GM12878 (cell line): ENCODE measurements at regions not wholly inside any gene's neighbourhood (a gene's known extent, or its start where the extent isn't known, plus 50 kb on each side); places are given as distances from the start of the nearest gene placed in this dataset.

Source experiments
- ATAC-seq: fragments of 200-7000 bp; cut with Tn5 transposase; 3 replicates; pipeline ENCODE4 v1.9.1; 2020; ENCODE audit warnings: mild to moderate bottlenecking, moderate library complexity
- BruUV-seq: library from RNA; stranded (reverse); fragments of 400-500 nt; replicated peaks from 2 replicates; lab custom pipeline; 2021; lab: Mats Ljungman, UMichigan
- CTCF ChIA-PET: fragments of 300-600 bp; sonication (Branson Sonifier 250); formaldehyde crosslinking; extraction: SDS; loops from one replicate; lab custom pipeline; 2021; ENCODE audit warnings: inconsistent platforms; lab: Yijun Ruan, JAX
- POLR2A ChIA-PET: fragments of 350-600 bp; formaldehyde crosslinking; extraction: SDS; loops from one replicate; lab custom pipeline; 2021; ENCODE audit warnings: inconsistent platforms; lab: Charles Lee
- RAD21 ChIA-PET: fragments of 300-600 bp; sonication (Branson Sonifier 250); formaldehyde crosslinking; loops from one replicate; lab custom pipeline; 2023; ENCODE audit warnings: antibody characterized with exemption; ENCODE audit not compliant: unreplicated experiment; lab: Charles Lee
- SMC1A ChIA-PET: fragments of 300-600 bp; sonication (Branson Sonifier 250); formaldehyde crosslinking; loops from one replicate; lab custom pipeline; 2023; ENCODE audit not compliant: unreplicated experiment, uncharacterized antibody; lab: Charles Lee
- DNase-seq: peaks from one replicate; pipeline ENCODE4 v3.0.0-alpha.2; 2011; ENCODE audit warnings: low read depth, low spot score
- FAIRE-seq: peaks from 3 replicates; lab custom pipeline; 2011; peaks lifted over from hg19 to GRCh38; lab: Jason Lieb, UNC
- H2AFZ ChIP-seq: 2 replicates; pipeline ENCODE4 v1.6.0; 2011; ENCODE audit warnings: low read depth, low read length, control low read depth; ENCODE audit not compliant: control insufficient read depth
- H3K27ac ChIP-seq: 2 replicates; pipeline ENCODE4 v1.5.1; 2011; ENCODE audit warnings: control low read depth; ENCODE audit not compliant: control insufficient read depth, insufficient read depth
- H3K27me3 ChIP-seq, 2 experiments: replicated peaks in 1 of 2; 2 replicates each; pipeline versions ENCODE4 v1.6.0 to v1.6.1; 2011; ENCODE audit warnings: low read length in 1 of 2; ENCODE audit not compliant: control insufficient read depth in 2 of 2, insufficient read depth in 2 of 2
- H3K36me3 ChIP-seq, 2 experiments: 2 replicates each; pipeline ENCODE4 v1.5.1; 2011; ENCODE audit warnings: low read length in 1 of 2; ENCODE audit not compliant: control insufficient read depth in 2 of 2, insufficient read depth in 2 of 2
- H3K4me1 ChIP-seq: 2 replicates; pipeline ENCODE4 v1.6.1; 2011; ENCODE audit warnings: mild to moderate bottlenecking, low read length, moderate library complexity, mixed read lengths; ENCODE audit not compliant: control insufficient read depth, insufficient read depth
- H3K4me2 ChIP-seq: 2 replicates; pipeline ENCODE4 v1.6.0; 2011; ENCODE audit warnings: control low read depth; ENCODE audit not compliant: control insufficient read depth, insufficient read depth
- H3K4me3 ChIP-seq: fragments of 200-600 bp; sonication (generic); 2 replicates; pipeline ENCODE4 v1.5.1; 2016
- H3K79me2 ChIP-seq: 2 replicates; pipeline ENCODE4 v1.6.0; 2011; ENCODE audit warnings: low read length; ENCODE audit not compliant: control insufficient read depth, insufficient read depth
- H3K9ac ChIP-seq: 2 replicates; pipeline ENCODE4 v1.8.0; 2011; ENCODE audit warnings: low read length, control low read depth, mixed read lengths; ENCODE audit not compliant: control insufficient read depth, insufficient read depth
- H3K9me3 ChIP-seq: replicated peaks from 3 replicates; pipeline ENCODE4 v1.5.1; 2011; ENCODE audit warnings: mild to moderate bottlenecking, low read length; ENCODE audit not compliant: control insufficient read depth, insufficient read depth
- H4K20me1 ChIP-seq: 2 replicates; pipeline ENCODE4 v1.6.0; 2011; ENCODE audit not compliant: control insufficient read depth, insufficient read depth
- CHD4 ChIP-seq: fragments of 200-600 bp; sonication (generic); IDR thresholded peaks from 2 replicates; pipeline ENCODE4 v1.6.1; 2016; ENCODE audit warnings: mild to moderate bottlenecking
- IKZF2 ChIP-seq, 2 experiments: fragments of 450-650 bp; IDR thresholded peaks; 2 replicates each; pipeline ENCODE4 v1.6.1; 2017; ENCODE audit warnings: mild to moderate bottlenecking in 2 of 2, moderate library complexity in 2 of 2
- IRF4 ChIP-seq: IDR thresholded peaks from 2 replicates; pipeline ENCODE4 v1.6.1; 2011; ENCODE audit warnings: low read depth, low read length
- KDM1A ChIP-seq: fragments of 200-600 bp; sonication (generic); IDR thresholded peaks from 2 replicates; pipeline ENCODE4 v1.6.1; 2016; ENCODE audit warnings: borderline replicate concordance
- LARP7 ChIP-seq: fragments of 450-650 bp; IDR thresholded peaks from 2 replicates; pipeline ENCODE4 v1.6.1; 2017; ENCODE audit warnings: mild to moderate bottlenecking
- MXI1 ChIP-seq: fragments of 150-350 bp; IDR thresholded peaks from 2 replicates; pipeline ENCODE4 v1.6.1; 2011; ENCODE audit warnings: low read depth, mild to moderate bottlenecking, inconsistent platforms, low read length, improper control_type of control experiment
- MYC ChIP-seq: IDR thresholded peaks from 2 replicates; pipeline ENCODE4 v1.6.1; 2011; ENCODE audit warnings: mild to moderate bottlenecking, low read length, moderate library complexity, inconsistent platforms; ENCODE audit not compliant: insufficient read depth, insufficient replicate concordance, insufficient read length, severe bottlenecking
- NFXL1 ChIP-seq: fragments of 450-650 bp; IDR thresholded peaks from 2 replicates; pipeline ENCODE4 v1.6.1; 2017; ENCODE audit warnings: antibody characterized with exemption, mild to moderate bottlenecking, borderline replicate concordance
- RUNX3 ChIP-seq: IDR thresholded peaks from 2 replicates; pipeline ENCODE4 v1.6.1; 2012; ENCODE audit warnings: low read length, inconsistent platforms
- SIN3A ChIP-seq: IDR thresholded peaks from 2 replicates; pipeline ENCODE4 v1.6.1; 2012; ENCODE audit warnings: low read depth, low read length, improper control_type of control experiment
- STAT1 ChIP-seq: fragments of 450-650 bp; conservative IDR thresholded peaks from 2 replicates; pipeline ENCODE4 v1.6.1; 2014; ENCODE audit warnings: antibody characterized with exemption, mild to moderate bottlenecking
- TCF7 ChIP-seq: IDR thresholded peaks from 2 replicates; pipeline ENCODE4 v1.6.1; 2014; ENCODE audit warnings: antibody characterized with exemption, borderline replicate concordance
- WGBS: methylation state at CpG from one replicate; pipeline ENCODE4 v1.1.6; 2016; ENCODE audit warnings: low lambda C conversion rate; ENCODE audit not compliant: insufficient replicate concordance, insufficient coverage; ENCODE audit errors: missing lambda C conversion rate; 5-methylcytosine and 5-hydroxymethylcytosine counted together
- in situ Hi-C: fragments of 300-500 bp; cut with MboI; formaldehyde crosslinking; loops from 9 replicates; pipeline ENCODE4 v1.14.3; 2018; ENCODE audit warnings: mixed read lengths
- intact Hi-C: fragments of 100-400 bp; cut with micrococcal nuclease; formaldehyde crosslinking; loops from one replicate; pipeline ENCODE4 v1.14.2; 2022; ENCODE audit not compliant: unreplicated experiment
- TF ChIP-seq, protein P1 (sequence below): IDR thresholded peaks from 2 replicates; pipeline ENCODE4 v1.6.1; 2012; ENCODE audit warnings: mild to moderate bottlenecking, low read depth, low read length
- TF ChIP-seq, protein P2 (sequence below): fragments of 450-650 bp; IDR thresholded peaks from 2 replicates; pipeline ENCODE4 v1.6.1; 2017; ENCODE audit warnings: mild to moderate bottlenecking, low read depth, inconsistent platforms; ENCODE audit not compliant: poor library complexity, severe bottlenecking
- TF ChIP-seq, protein P3 (sequence below): IDR thresholded peaks from 2 replicates; pipeline ENCODE4 v1.6.1; 2012; ENCODE audit warnings: low read depth, low read length, improper control_type of control experiment
- TF ChIP-seq, protein P4 (sequence below): fragments of 450-650 bp; conservative IDR thresholded peaks from 2 replicates; pipeline ENCODE4 v1.6.1; 2017; ENCODE audit warnings: mild to moderate bottlenecking, moderate library complexity

DNA sequence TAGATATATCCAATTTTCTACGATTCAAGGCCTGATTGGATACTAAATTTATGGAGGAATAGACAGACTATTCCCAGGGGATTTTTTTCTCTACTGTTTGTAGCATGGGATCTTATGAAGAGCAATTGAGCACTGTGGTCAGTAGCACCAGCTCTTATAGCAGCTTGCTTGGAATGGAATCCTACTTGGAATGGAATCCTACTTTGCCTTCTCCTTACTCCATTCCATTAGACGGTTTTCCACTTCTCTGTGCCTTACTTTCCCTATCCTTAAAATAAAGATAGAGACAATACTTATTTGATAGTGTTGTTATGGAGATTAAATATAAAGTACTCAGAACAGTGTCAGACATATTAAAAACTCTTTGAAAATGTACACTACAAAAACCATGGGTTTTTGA is 133.5 kb downstream of the BTC start (continued):
- TF ChIP-seq RUNX3: no peak
- TF ChIP-seq STAT1: no peak
- TF ChIP-seq KDM1A: no peak
- no peak for TF ChIP-seq SIN3A

DNA sequence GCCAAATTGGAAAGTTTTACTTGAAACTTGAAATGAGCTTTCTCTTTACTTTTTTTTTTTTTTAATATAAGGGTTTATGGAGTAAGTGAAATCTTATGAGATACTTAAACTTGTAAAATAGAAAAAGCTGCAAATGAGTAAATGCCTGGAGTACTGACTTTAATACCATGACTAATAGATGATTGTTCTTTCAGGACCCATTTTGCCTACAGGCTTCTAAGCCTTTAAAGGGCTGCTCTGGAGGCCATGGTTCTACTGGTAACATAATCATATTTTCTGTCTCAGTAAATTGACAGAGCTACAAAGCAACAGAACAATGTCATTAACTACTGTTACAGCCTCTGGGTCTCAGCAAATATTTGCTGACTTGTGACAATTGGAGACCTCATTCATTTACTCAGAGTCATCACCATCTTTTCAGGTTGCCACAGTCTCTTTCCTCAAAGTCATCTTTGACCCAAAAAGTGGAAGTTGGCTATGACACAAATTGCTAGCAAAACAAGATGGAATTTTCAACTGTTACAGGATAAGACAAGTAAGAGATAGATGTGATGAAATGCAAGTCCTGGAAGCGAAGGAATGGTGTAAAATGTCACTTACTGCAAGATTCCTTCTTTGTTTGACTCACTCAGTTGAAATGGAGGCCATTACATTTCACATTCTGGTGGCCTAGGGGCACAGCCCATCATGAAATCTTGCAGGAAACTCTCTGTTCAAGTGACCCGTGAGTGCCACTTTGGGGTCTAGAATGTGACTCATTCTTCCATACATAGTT is 132.7 kb downstream of the BTC start:
- SMC1A ChIA-PET: interaction anchor here (0.8 to 1.0 kb wide), 2 partner anchors 9 to 13 kb away, joined by 3 read pairs; no protein-coding TSS in a partner anchor
- no peak overlapping the region for H2AFZ ChIP-seq
- DNase-seq: no peak
- RAD21 ChIA-PET: no interaction called here
- in situ Hi-C loops (no loop called here), intact Hi-C loops (no loop called here)
- POLR2A ChIA-PET: no interaction called here
- CTCF ChIA-PET: interaction anchor here (0.6 to 1.7 kb wide), 6 partner anchors 12 to 1159 kb away, joined by 3 to 4 read pairs (median 3); no protein-coding TSS in a partner anchor
- no peak overlapping the region for H3K27ac ChIP-seq
- 0% methylated on average over 2 of the region's 2 CpGs for WGBS
- H3K36me3 ChIP-seq: no peaks in the 10 kb centered on the region
- FAIRE-seq: no peak
- H3K27me3 ChIP-seq: no peaks in the 10 kb centered on the region
- no peaks in the 10 kb centered on the region for H3K79me2 ChIP-seq
- no TSS peak for BruUV-seq
- ATAC-seq: no peak
- no peak overlapping the region for H3K4me3 ChIP-seq
- no peaks in the 10 kb centered on the region for H3K9me3 ChIP-seq
- no peak overlapping the region for H3K4me2 ChIP-seq
- no peaks in the 10 kb centered on the region for H4K20me1 ChIP-seq
- no peaks in the 10 kb centered on the region for H3K4me1 ChIP-seq
- H3K9ac ChIP-seq: no peak overlapping the region
- TF ChIP-seq LARP7: no peak
- TF ChIP-seq IKZF2 (IDR thresholded peaks at IDR 0.05): no peak
- TF ChIP-seq MYC: no peak
- no peak for TF ChIP-seq MXI1
- TF ChIP-seq IRF4: no peak
- TF ChIP-seq, protein P1, sequence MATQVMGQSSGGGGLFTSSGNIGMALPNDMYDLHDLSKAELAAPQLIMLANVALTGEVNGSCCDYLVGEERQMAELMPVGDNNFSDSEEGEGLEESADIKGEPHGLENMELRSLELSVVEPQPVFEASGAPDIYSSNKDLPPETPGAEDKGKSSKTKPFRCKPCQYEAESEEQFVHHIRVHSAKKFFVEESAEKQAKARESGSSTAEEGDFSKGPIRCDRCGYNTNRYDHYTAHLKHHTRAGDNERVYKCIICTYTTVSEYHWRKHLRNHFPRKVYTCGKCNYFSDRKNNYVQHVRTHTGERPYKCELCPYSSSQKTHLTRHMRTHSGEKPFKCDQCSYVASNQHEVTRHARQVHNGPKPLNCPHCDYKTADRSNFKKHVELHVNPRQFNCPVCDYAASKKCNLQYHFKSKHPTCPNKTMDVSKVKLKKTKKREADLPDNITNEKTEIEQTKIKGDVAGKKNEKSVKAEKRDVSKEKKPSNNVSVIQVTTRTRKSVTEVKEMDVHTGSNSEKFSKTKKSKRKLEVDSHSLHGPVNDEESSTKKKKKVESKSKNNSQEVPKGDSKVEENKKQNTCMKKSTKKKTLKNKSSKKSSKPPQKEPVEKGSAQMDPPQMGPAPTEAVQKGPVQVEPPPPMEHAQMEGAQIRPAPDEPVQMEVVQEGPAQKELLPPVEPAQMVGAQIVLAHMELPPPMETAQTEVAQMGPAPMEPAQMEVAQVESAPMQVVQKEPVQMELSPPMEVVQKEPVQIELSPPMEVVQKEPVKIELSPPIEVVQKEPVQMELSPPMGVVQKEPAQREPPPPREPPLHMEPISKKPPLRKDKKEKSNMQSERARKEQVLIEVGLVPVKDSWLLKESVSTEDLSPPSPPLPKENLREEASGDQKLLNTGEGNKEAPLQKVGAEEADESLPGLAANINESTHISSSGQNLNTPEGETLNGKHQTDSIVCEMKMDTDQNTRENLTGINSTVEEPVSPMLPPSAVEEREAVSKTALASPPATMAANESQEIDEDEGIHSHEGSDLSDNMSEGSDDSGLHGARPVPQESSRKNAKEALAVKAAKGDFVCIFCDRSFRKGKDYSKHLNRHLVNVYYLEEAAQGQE: no peak
- TF ChIP-seq, protein P2, sequence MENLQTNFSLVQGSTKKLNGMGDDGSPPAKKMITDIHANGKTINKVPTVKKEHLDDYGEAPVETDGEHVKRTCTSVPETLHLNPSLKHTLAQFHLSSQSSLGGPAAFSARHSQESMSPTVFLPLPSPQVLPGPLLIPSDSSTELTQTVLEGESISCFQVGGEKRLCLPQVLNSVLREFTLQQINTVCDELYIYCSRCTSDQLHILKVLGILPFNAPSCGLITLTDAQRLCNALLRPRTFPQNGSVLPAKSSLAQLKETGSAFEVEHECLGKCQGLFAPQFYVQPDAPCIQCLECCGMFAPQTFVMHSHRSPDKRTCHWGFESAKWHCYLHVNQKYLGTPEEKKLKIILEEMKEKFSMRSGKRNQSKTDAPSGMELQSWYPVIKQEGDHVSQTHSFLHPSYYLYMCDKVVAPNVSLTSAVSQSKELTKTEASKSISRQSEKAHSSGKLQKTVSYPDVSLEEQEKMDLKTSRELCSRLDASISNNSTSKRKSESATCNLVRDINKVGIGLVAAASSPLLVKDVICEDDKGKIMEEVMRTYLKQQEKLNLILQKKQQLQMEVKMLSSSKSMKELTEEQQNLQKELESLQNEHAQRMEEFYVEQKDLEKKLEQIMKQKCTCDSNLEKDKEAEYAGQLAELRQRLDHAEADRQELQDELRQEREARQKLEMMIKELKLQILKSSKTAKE: no peak
- TF ChIP-seq, protein P3, sequence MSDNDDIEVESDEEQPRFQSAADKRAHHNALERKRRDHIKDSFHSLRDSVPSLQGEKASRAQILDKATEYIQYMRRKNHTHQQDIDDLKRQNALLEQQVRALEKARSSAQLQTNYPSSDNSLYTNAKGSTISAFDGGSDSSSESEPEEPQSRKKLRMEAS: no peak
- TF ChIP-seq, protein P4, sequence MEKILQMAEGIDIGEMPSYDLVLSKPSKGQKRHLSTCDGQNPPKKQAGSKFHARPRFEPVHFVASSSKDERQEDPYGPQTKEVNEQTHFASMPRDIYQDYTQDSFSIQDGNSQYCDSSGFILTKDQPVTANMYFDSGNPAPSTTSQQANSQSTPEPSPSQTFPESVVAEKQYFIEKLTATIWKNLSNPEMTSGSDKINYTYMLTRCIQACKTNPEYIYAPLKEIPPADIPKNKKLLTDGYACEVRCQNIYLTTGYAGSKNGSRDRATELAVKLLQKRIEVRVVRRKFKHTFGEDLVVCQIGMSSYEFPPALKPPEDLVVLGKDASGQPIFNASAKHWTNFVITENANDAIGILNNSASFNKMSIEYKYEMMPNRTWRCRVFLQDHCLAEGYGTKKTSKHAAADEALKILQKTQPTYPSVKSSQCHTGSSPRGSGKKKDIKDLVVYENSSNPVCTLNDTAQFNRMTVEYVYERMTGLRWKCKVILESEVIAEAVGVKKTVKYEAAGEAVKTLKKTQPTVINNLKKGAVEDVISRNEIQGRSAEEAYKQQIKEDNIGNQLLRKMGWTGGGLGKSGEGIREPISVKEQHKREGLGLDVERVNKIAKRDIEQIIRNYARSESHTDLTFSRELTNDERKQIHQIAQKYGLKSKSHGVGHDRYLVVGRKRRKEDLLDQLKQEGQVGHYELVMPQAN: no peak
- no peak for TF ChIP-seq NFXL1
- no peak for TF ChIP-seq TCF7
- no peak for TF ChIP-seq CHD4
